SKM-1 treated with dmso at 0.1 percent for 144 hours (cell line): ENCODE measurements at regions not wholly inside any gene's neighbourhood (a gene's known extent, or its start where the extent isn't known, plus 50 kb on each side); places are given as distances from the start of the nearest gene placed in this dataset.
"Not testable (repeated sequence)": the region's sequence is repeated elsewhere in the genome, so short reads cannot be mapped to it uniquely, and the experiment has no call there.

Source experiments
- DNase-seq: peaks from one replicate; lab custom pipeline; 2025; ENCODE audit not compliant: unreplicated experiment; lab: John Stamatoyannopoulos, UW

DNA sequence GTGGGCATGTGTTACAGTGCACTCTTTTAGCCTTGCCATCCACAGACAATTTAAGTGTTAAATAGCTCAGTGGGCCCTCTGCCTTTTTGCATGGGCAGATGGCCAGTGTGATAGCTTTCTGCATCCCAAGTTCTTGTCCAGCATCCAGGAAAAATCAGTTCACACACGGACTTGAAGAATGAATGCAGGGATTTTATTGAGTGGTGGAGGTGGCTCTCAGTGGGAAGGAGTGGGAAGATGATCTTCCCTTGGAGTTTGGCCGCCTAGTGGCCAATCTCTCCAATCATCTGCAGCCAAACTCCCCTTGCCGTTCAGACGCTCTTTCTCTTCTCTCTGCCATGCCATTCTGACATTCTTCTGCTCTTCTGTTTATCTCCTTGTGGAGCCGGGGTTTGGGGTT is 322.4 kb upstream of the GRAMD2B start:
- no peak for DNase-seq

DNA sequence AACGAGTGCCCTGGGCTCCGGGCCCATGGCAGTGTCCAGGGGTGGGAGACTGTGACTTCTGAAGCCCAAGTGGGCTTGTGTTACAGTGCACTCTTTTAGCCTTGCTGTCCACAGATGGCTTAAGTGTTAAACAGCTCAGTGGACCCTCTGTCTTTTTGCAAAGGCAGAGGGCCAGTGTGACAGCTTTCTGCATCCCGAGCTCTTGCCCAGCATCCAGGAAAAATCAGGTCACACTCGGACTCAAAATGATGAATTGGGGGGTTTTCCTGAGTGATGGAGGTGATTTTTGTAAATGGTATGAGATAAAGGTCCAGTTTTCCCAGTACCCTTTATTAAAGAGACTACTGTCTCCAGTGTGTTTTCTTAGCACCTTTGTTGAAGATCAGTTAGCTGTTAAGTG is 321.3 kb upstream of the GRAMD2B start:
- no peak for DNase-seq

DNA sequence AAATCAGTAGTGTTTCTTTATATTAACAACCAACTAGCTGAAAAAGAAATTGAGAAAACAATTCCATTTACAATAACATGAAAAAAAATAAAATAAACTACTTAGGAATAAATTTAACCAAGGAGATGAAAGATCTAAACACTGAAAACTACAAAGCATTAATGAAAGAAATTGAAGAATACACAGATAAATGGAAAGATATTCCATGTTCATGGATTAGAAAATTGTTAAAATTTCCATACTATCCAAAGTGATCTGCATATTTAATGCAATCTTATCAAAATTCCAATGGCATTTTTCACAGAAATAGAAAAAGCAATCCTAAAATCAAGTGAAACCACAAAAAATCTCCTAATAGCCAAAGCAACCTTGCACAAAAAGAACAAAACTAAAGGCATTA is 320.2 kb upstream of the GRAMD2B start:
- DNase-seq: no peak

DNA sequence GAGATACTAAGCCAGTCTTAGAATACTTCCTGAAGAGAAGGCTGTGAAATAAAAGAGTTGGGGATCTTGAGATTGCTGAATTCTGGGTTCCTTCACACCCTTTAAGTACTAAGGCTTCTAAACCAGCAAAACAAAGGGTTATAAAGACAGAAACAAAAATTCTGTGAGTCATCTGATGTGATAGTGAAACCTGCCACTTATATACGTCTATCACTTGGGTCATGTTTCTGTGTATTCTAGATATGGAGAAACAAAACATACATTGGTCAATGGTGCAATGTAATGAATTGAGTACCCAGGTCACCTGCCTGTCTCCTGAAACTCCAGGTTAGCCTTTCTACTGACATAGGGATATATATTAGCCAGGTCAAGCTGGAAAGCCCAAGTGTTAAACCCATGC is 319.3 kb upstream of the GRAMD2B start:
- DNase-seq: no peak

DNA sequence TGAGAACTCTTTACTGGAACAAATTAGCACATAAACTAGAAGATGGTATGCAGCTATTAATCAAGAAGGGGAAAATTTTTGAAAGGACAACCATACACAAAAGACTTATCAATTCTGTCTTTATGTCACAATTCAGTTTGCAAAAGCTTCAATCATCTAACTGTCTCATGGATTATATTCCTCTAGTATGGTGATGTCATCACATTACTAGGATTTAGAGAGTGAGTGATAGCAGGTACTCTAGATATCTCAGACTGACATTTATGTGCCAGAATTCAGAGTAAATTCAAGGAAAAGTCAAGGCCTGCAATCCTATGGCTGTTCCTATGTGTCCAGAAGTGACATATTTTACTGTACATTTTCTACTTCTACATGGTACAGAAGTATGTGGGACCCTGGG is 318.9 kb upstream of the GRAMD2B start:
- no peak for DNase-seq

DNA sequence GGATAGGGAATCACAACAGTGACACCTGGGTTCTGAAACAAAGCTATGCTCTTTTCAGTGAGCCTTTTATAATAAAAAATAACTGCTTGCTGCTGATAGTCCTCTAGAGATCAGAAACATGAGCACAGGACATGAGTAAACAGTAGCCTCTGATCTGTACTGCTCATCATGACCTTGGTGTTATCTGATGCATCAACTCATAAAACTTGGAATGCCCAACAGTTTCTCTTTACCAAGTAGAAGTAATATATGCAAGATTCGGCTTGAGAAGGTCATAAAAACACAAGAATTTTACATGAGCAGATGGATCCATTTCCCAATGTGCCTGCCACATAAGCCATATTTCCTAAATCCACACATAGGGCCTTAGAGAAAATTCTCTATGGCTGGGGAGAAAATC is 318.3 kb upstream of the GRAMD2B start:
- no peak for DNase-seq

DNA sequence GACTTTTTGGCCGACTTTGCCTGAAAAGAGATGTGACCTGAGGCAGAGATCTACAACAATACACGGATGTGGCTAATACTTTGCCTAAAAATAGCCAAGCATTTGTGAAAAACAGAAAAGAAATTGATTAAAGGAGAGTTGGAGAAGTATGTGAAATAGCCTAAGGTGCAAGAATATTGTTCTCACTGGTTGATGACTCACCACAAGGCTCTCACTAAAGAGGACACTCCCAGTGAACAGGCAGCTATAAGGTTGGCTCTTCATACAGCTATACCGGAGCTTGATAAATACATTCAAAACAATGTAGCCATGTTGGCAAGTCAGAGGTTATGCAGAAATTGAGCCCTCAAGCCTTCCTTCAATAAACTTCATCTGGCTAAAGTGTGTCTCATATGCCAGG is 317.2 kb upstream of the GRAMD2B start:
- no peak for DNase-seq

DNA sequence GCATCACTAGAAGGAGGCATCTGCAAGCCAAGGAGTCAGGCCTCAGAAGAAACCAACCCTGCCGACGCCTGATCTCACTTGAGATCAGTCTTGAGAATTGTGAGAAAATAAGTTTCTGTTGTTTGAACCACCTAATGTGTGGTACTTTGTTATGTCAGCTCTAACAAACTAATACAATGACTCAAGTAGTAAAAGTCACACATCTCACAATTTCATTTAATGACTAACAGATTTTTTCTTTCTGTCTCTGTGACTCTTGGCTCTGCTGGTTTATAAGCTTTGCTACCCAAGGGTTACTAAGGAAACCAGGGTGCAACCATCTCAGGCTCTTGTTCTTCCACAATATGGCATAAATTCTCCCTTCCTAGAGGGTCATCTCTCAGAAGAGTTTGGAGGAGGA is 315.8 kb upstream of the GRAMD2B start:
- DNase-seq: no peak

DNA sequence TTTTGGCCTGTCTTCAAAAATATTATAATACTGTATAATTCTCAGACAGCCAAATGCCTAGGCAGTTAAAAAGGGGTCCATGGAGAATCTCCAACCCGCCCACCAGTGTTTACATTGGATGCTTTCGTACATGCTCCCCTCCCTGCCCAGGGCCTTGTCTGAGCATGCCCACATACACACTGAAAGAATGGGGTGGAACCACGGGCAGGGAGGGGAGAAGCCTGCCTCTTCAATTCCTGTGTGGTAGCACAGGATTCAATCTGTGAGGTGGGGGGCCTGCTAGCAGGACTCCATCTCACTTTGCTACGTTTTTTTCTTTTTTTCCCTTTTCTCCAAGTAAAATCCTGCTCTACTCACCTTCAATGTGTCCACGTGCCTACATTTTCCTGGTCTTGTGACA is 314.7 kb upstream of the GRAMD2B start:
- no peak for DNase-seq

DNA sequence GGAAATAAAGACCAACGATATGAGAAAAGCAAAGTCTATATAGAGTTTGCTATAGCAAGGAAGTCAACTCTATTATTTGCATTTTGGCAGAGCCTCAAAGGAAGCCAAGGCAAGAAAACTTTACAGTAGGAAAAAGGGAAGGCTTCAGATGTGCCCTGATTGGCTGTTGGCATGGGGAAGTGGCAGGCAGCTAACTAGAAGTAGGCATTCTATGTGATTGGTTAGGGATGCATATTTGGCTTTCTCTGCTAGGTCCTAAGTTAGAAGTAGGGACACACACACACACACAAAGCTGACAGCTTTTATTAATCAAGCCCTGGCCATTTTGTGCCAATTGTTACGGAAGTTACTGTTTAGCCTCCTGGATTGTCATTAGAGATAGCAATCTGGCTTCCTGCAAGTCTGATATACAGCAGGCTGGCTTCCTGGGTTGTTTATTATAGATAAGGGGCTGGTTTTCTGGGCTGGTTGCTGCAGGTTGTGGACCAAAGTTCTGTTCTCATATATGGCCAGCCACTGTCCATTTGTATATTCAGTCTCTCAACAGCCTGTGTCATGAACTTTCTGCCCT is 308.1 kb upstream of the GRAMD2B start:
- DNase-seq: no peak

DNA sequence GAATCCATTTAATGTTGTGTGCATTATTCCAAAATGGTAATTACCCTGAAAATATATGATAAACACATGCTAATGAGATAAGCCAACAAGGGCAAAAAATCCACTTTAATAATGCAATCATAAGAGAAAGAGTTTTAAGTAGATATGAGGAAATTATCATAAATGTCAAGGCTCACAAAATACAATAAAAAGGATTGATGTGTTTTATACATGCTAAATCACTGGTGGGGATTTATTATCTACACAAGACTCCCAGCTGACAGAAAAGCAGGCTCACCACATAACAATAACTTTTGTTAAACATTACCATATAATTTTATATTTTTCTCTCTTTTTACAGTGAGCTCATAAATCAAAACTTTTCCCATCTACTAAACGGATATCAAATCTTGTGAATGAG is 306.2 kb upstream of the GRAMD2B start:
- no peak for DNase-seq

DNA sequence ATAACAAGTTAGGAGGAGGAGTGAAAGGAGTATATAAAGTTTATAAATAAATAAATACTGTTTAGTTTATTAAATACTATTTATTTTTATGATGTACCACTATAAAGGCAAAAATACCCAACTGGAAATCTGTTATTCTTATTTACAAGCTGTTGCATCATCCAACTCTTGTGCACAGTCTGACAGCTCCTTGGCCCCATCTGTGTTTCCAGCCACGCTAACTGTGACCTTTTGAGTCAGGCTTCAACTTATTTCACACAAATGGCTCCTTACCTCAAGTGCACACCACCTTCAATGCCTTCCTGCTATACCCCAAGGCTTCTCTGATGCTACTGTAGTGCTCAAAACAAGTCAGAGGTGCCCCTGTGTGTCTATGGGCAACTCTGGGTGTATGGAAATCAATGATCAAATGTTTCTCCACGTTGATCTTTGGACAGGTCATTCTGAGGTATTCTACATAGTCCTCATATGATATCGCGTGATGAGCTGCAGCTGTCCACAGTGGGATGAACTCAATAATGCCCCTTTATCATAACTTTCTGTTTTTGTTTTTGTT is 303.2 kb upstream of the GRAMD2B start:
- no peak for DNase-seq

DNA sequence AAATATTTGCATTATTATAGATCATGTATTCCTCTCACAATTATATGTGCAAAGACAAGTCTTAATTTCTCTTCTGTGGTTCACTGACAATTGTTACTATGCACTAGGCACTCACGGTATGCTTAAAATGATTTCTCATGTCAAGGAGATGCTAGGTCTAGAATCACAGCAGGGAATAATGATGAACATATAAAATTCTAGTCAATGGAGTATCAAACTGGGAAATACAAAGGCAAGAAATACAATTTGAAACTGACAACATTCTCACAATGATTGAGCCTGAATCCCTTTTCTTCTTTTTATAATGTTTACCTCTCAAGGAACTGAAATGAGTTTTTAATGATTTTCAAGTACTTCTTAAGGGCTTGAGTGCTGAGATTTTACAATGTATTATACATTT is 302.3 kb upstream of the GRAMD2B start:
- no peak for DNase-seq

DNA sequence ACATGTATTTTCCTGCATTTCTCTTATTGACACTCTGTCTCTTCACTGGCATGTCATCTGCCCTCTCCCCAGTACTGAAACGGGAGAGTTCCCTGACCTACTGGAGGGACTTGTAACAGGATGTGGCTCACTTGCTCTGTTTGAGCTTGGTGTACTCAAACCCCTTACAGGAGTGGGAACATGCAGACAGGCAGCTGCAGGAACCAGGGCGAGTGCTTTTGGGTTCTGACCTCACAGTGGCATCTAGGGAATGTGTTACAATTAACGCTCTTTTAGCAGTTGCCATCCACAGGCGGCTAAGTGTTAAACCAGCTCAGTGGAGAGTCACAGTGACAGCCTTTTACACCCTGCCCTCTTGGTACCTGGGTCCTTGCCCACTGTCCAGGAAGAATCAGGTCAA is 300.3 kb upstream of the GRAMD2B start:
- no peak for DNase-seq

DNA sequence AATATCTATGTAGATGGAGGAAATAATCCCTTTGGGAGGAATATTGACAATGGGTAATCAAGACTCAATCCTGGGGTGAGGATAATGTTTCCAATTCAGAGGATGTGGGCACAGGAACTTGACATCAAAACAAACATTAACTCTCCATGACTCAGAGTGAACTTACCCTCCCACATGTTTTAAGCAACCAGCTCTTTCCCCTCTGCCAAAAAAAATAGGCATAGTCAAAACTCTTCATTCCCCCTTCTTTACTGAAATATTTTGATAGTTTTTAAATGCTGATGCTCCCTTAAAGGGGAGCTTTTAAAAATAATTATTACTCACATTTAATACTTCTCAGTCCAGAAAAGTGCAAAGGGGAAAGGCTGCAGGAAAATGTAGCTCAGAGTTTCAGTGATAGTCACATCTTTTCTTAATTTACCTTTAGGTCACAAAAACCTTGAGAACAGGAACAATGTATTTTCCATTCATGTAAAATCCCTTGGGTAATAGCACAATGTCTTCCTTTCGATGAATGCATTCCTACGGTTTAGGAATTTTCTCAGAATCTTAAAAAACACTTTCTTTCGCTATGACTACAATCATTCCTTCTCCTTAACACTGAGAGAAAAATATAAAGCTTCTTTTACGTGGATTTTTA is 298.4 kb upstream of the GRAMD2B start:
- DNase-seq: no peak

DNA sequence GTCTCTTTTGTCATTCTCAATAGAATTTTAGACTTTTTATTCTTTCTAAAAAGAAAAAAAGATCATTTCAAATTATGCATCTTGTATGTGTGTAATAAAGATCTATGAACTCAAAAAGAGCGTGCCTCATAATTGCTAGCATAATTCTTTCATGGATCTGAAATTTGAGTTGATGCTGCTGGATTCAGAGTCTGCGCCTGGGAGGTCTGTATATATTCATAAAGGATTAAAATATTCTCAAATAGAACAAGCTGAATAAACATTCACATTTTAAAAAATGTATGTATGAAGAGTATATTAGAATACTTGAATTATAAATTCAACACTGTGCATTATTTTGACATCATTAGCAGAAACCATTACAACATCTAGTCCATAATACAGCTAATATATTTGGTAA is 297.8 kb upstream of the GRAMD2B start:
- no peak for DNase-seq

DNA sequence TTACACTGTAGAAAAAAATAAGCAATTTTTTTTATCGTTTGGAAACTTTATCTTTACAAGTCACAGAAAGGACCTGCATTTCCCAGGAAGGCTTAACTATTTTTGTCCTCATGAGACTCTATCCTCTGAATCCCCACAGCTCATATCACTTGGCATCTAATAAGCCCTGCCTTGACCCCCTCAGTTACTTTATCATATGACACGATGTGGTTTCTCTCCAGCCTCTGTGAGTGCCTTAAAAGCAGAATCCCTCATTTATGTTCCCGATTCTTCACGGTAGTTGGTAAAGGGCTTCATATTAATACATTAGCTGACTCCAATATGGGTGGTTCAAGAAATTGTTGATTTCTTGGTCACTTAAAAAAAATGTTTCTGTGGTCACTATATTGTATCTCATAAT is 296.6 kb upstream of the GRAMD2B start:
- no peak for DNase-seq

DNA sequence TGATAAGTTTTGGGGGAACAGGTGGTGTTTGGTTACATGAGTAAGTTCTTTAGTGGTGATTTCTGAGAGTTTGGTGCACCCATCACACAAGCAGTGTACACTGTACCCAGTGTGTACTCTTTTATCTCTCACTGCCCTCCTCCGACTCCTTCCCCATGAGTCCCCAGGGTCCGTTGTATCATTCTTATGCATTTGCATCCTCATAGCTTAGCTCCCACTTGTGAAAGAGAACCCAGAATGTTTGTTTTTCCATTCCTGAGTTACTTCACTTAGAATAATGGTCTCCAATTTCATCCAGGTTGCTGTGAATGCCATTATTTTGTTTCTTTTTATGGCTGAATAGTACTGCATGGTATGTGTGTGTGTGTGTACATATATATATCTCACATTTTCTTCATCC is 295.8 kb upstream of the GRAMD2B start:
- not testable (repeated sequence) for DNase-seq

DNA sequence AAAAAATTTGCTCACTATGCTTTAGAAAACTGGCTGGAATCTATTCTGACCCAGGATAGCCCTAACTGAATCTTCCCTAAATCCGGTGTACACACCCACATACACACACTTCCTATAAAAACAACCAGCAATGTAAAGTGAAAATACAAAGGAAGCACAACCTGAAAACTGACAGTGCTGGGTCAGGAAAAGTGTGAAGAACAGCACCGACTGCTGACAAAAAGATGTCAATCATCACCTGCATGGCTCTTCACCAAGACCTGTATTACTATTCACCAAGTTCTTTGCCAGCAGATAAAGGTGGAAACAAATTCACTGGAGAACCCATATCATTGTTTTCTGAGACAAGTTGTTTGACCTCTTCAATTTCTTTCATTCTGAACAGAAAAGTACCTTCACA is 293.8 kb upstream of the GRAMD2B start:
- no peak for DNase-seq

DNA sequence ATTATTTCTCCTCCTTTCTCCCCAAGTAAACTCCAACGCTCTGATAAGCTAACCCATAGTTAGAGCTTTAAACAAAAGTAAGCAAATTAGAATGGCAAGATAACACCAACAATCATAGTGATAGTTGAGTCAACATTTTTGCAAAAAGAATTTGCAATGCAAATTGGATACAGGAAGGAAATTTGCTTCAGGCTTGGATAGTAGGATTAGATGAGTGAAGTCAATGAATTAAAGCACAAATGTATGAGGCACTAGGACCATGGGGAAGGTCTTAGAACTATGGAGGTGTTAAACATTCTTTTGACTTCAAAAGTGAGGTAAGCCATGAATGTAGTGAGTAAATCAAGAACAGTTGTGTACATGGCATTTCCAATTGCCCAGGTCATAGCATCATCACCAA is 289.8 kb upstream of the GRAMD2B start:
- no peak for DNase-seq

DNA sequence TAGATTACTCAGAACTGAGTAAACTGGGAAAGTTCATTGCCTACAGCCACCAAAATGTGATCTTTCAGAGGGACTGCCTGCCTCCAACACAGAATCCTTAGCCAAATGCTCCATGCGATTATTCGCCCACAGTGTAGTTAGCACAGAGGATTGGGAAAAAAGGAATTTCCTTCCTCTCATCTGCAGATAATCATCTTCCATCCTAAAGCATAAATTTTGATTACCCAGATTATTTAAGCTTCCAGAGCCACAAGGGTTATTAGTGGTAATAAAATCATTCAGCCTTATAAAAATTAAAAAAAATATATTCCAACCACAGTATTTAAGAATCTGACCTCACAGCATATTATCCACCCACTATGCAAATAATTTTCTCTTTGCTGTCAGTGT is 285.3 kb upstream of the GRAMD2B start:
- DNase-seq: no peak

DNA sequence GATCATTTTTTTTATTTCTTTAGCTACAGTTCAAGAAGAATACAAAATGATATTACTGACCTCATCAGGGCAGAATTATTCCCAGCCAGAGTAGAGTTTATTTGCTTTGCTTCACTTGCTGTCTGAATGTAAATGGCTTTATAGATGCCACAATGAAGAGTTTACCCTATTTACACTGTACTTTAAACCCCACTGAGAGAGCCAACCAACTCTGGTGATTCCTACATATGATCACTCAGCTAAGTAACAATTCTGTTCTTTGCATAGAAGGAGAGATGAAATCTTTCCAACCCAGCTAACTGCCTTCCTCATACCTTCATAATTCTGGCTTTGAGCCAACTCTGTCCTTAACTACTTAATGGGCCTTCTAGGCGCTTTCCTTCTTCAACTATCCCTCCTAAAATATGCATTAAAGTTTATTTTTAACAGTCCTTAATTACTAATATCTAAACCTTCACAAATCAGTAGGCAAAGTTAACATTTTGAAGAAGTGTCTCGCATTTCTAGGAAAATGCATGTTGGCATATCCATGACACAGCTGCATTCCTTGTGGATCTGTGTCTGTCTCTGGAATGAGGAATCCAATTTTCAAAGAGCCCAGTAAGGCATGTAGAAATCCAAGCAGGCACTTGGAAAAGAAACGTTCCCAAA is 284.8 kb upstream of the GRAMD2B start:
- no peak for DNase-seq

DNA sequence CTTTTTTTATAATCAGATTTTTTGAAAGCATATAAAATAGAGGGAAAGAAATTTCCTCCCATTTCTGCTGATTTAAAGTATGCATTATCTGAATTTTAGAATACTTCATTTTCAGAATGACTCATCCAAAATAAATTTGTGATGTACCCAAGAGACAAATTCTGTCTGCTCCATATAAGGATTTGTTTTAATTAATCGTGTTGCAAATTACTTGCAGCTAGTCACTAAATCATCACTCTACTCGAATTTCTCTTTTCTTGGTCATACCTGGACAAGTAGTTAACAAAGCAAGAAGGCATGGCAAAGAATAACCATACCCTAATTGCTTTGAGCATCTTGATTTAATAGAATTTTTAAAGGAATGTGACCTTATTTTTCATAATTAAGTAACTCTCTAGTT is 284.1 kb upstream of the GRAMD2B start:
- no peak for DNase-seq
